HG03159 (cell line): ENCODE measurements at regions not wholly inside any gene's neighbourhood (a gene's known extent, or its start where the extent isn't known, plus 50 kb on each side); places are given as distances from the start of the nearest gene placed in this dataset.
"Not testable (repeated sequence)": the region's sequence is repeated elsewhere in the genome, so short reads cannot be mapped to it uniquely, and the experiment has no call there.

ENCODE experiments used
- ATAC-seq: cut with Tn5 transposase; IDR thresholded peaks from one replicate; pipeline ENCODE4 v1.9.1; 2021; ENCODE audit warnings: mild to moderate bottlenecking, moderate library complexity; ENCODE audit not compliant: unreplicated experiment

DNA sequence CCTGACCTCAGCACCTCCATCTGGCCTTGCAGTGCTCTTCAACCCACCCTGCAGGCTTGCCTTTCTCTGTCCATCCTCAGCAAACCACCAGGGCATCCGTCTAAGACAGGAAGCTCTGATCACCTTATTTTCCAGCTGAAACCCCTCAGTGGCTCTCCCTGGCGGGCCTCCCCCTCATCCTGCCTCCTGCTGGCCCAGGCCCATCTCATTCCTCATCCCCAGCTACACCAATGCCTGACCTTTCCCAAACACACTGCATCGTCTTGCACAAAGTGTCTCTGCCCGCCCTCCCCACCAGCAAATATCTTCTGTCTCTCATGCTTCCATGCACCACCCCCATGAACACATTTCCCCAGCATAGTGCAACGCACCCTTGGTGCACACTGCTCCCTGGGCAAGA, 205.0 kb downstream of the TOMM20 start:
- ATAC-seq, result no peak

DNA sequence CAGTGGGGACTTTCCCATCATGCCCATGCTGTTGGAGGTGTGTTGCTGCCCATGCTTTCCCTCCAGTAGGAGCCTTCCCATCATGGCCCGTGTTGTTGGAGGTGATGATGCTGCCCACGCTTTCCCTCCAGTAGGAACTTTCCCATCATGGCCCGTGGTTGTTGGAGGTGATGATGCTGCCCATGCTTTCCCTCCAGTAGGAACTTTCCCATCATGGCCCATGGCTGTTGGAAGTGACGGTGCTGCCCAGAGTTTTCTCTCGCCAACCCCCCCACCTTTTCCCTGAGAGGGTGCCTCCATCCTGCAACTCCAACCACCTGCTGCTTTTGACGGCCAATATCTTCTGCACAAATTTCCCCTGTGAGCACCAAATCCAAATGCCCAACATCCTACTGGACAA, 205.7 kb downstream of the TOMM20 start:
- no peak for ATAC-seq

DNA sequence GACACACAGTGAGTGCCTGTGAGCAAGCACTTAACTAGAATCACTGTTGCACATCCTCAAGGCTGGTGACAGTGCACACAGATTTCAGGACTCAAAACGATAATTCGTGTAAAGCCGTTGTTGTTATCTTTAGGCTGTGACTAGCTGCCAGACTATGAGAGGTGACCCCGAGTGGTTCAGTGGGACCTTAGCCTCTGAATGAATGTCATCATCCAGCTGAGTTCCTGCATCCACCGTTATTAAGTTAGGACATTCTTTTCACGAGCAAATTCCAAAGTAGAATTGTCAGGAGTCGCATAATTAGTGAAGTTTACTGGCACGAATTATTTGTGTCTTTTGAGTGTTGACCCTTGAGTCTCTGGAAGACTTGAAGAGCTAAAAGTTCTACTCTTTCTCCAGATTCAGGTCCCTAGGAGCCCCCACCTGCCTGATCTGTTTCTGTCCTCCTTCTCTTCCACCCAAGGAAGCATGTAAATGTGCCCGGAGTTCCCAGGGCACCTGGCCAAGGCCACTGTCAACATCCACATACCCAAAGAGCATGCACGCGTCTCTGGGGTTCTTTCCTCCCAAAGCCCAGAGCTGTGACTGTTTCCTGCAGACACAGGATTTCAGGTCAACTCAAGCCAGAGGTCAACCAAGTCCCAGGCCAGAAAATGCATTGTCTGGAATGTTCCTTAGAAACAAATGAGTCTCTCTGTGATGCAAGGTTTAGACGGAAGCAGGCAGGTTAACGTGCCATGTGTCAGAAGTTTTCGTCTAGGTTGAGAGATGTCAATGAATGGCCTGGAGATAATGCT, 207.2 kb downstream of the TOMM20 start:
- no peak for ATAC-seq

DNA sequence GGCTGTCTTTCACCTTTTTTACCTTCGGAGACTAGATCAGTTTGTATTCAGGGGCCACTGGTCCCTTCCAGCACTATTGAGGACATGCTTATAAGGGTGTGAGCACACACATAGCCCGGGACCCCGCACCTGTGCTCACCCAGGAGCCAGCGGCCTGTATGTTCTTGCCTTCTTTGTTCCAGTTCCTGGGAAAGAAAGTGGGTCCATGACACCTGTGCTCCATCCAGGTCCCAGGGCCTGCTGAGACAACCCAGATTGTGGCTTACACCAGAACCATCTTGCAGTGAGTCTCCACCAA, 207.8 kb downstream of the TOMM20 start:
- no peak for ATAC-seq

DNA sequence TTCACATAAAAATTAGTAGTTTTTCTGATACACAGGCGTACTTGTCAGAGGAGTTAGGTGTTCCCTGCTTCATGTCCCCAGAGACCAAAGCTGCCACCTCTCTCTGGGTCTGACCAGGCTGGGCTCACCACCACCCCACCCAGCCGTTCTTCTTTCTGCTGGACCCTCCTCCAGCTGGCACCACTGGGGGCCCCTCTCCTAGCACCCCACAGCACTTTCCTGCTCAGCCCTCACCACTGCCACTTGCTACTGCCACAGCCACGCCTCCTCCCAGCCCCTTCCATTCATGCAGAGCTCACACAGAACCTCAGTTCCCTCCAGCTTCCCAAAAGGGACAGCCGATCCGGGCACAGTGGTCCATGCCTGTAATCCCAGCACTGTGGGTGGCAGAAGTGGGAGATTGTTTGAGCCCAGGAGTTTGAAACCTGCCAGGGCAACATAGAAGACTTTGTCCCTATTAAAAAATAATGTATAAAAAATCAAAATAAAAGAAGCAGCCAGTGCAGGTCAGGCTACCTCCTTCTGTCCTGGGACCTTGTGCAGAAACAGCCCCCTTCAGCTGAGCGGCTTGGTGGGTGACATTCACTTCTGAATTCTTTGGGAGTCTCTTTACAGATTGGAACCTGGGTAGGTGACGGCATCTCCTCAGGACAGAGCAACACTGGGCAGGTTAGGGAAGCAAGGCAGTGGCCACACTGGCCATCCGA, 208.3 kb downstream of the TOMM20 start:
- no peak for ATAC-seq

DNA sequence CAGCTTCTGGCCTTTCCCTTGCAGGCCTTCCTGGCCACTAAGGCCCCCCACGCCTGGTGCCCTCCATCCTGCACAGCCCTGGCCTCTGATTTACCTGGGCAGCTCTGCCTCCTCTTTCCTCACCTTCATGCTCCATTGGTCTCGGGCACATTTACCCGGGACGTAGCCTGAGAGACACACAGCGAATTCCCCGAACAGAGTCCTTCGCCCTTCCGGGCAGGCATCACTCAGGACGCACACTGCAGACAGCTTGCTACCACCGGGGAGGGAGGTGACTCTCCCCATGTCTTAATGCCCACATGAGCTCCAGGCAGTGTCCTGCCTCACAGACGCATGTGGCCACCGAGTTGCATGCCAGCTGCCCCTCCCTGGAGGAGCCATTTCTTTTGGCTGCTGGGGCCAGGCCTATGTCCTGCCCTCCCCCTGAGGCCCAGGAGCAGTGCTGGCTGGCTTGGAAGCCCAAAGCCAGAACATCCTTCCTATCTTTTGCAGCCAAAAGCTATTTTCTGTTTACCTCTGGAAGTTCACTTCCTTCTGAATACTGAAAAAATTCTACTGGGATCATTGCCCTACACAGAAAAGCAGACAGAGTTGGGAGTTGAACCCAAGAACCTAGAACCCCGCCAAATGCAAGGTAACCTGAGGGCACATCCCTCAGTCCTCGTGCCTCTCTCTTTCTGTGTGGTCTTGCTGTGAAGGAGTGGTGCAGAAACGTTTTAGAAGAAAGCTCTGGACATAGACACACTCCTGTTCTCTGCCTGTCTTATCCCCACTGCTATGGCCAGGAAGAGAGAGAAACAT, 209.5 kb downstream of the TOMM20 start:
- ATAC-seq, result no peak

DNA sequence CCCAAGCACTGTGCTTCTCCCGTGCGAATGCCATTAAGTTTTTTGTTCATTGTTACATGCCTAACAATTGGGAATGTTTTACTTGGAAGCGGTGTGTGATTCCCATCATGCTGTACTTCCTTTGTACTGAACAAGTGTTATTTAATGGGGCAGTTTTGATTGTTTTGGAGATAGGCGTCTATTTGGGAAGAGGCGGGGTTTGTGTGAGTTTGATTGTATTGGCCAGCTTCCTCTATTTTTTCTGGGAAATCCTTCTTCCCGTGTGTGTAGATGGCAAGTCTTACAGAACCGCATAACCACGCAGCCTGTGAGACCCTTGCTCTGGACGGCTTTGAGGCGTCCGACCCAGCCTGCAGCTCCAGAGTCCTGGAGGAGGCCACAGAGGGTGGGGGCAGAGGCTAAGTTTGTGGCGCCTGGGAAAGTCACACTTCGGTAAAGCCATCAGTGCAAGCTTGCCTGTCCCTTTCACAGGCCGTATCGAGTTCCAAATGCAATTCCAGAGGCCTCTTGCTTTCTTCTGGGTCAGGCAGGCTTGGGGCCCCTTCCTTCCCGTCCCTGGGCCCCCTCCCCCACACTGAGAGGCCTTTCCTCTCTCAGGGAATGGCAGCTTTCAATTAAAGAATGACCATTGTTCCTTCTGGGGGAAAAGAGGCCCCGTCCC, 210.3 kb downstream of the TOMM20 start:
- no peak for ATAC-seq

DNA sequence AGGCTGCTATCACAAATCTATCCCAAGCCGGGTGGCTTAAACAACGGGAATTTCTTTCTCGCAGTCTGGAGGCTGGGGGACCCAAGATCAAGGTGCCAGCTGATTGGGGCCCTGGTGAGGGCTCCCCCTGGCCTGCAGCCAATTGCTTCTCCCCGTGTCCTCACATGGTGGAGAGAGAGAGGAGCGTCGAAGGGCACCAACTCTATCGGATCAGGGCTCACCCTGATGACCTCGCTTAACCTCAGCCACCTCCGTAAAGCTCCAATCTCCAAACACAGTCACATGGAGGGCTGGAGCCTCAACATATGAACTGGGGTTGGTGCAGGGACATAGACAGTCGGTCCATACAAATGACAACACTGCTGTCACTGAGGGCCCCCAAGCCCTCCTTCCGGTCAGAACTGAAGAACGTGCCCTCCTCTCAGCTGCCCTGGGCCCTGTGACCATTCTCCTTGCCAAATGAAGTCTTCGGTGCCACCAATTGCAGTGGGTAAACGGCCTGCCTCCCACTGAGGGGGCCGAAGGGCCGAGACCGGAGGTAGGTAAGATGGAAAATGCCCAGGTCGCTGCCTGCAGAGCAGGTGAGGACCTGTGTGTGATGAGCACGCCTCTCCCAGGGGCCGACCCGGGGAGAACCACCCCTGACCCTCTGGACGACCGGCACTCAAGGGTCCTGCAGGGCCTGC, 211.0 kb downstream of the TOMM20 start:
- no peak for ATAC-seq

DNA sequence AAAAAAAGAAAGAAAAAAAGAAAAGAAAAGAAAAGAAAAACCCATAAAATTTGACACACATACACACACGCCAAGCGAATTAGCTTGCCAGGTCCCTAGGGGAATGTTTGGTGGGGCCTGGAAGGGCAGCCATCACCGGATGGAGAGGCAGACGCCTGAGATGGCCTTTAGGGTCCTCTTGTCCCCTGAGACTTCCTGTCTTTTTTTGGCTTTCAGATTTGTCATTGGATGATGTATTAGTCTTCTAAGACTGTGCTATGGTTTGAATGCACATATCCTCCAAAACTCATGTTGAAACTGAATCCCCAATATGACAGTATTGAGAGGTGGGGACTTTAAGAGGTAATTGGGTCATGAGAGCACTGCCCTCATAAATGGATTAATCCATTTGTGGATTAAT, 211.8 kb downstream of the TOMM20 start:
- no peak for ATAC-seq

DNA sequence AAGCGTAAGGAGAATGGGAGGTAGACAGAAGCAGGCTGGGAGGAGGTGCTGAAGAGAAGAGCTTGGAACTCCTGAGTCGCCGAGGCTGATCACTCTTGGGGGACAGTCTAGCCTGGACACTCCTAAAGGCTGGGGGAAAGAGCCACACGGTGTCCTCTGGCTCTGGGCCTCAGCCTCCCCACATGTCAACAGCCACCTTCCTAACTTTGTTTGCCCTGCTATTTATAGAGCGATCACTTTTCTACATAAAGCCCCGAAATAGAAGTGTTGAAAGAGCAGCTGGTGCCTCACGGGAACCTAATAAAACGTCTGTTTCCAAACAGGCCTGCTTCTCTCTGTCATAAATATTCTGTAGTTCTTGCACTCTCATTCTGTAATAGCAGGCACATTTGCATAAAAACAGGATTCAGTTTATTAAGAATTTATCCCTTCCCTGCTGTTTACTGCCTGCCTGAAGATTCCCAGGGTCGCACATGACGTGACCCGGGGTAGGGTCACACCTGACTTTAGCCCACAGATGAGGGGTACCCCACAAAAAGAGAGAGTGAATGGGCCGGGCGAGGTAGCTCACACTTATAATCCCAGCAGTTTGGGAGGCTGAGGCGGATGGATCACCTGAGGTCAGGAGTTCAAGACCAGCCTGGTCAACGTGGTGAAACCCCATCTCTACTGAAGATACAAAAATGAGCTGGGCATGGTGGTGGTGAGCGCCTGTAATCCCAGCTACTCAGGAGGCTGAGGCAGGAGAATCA, 212.5 kb downstream of the TOMM20 start:
- ATAC-seq, result no peak

DNA sequence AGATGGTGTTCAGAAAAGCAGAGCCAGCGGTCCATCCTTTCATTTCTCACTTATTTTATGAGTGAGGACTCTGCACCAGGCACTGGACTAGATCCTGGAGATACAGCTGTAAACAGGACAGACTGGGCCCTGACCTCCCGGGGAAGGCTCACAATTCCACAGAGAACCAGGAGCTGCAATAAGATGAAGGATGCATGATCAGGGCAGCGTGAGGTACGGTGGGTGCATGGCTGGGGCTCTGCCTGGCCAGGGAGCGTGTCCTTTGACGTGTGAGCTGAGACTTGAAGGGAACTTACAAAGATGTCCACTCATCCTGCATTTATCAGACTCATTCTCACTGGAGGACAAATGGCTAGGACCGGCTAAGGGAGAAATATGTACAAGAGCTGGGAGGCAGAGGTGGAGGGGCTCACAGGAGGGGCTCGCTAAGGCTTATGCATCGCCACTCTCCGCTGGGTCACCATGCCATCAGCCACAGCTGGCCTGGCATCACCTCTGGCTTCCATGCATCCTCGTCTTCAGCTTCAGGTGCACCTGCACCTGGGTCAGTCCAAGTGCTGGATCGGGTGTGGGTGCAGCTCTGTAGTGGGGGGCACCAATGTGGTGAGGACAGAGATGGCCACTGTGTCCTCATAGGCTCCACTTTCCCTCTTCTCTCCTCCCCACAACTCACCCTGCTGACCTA, 213.9 kb downstream of the TOMM20 start:
- ATAC-seq, result no peak

DNA sequence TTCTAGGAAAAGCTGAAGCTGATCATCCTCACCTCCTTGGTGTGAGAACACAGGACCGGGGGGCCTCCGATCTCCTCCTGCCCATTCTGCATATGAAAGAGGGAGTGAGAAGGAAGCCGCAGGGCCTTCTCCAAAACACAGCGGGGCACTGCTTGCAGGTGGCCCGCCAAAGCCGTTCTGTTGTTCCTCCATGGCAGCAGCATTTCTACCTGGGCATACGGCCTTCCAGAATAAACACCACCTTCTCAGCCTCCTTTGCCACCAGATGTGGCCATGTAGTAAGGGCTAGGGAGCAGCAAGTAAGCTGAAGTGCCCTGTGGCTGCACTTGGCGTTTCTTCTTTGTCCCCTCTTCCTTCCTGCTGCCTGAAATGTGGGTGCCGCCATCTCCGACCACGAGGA, 214.9 kb downstream of the TOMM20 start:
- no peak for ATAC-seq

DNA sequence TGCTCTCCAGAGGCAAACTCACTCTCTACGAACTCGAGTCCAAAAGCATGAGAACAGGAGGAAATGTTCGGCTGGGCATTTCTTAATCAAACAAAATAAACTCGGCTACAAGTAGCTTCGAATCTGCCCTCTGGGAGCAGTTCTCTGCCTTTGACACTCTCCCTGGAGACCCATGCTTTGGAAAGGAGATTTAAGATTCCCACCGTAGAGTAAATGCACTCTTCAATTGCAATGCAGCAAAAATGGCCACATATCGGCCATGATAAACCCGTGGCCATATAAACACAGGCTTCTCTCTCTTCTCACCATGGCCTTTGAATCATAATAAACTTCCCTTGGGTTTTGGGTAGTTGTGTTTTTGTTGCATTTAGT, 215.4 kb downstream of the TOMM20 start:
- no peak for ATAC-seq

DNA sequence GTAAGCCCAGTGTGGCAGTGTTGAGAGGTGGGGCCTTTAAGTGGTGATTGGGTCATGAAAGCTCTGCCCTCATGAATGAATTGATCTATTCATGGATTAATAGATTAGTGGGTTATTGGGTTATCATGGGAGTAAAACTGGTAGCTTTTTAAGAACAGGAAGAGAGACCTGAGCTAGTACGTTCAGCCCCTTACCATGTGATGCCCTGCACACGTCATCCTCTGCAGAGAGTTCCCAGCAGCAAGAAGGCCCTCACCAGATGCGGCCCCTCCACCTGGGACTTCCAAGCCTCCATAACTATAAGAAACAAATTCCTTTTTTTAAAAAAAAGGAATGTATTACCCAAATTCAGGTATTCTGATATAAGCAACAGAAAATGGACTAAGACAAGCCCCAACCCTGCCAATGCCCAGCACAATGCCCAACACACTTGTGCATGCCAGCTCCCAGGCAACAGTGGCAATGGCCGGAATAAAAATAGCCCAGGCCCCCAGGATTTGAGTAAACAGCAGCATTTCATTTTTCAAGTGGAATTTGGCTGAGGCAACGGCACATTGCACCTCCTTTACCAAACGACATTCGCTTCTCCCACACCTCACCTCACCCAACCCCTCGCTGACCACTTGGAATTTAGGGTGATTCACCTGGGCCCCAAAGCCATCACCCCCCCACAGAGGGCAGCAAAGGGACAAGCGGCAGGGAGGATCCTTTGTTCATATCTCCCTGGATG, 215.9 kb downstream of the TOMM20 start:
- no peak for ATAC-seq

DNA sequence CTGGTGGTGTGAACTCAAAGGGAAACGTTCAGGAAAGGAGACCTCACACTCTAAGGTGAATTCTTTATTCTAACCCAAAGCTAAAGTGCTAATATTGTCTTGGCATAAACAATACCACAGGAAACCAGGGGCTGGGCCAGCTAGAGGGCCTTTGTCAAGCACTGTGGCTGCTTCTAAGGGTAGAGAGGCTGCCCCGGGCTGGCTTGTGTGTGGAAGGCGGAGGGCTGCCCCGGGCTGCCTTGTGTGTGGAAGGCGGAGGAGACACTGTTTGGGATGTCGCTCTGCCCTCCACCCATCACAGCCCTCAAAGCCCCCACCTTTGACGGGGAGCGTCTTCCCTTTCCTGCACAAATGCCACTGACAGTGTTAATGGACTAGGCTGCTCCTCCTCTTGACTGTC, 216.8 kb downstream of the TOMM20 start:
- ATAC-seq, result no peak

DNA sequence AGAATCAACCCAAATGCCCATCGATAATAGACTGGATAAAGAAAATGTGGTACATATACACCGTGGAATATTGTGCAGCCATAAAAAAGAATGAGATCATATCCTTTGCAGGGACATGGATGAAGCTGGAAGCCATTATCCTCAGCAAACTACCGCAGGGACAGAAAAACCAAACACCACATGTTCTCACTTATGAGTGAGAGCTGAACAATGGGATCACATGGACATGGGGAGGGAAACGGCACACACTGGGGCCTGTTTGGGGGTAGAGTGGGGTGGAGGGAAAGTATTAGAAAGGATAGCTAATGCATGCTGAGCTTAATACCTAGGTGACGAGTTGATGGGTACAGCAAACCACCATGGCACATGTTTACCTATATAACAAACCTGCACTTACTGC, 217.5 kb downstream of the TOMM20 start:
- ATAC-seq, result not testable (repeated sequence)

DNA sequence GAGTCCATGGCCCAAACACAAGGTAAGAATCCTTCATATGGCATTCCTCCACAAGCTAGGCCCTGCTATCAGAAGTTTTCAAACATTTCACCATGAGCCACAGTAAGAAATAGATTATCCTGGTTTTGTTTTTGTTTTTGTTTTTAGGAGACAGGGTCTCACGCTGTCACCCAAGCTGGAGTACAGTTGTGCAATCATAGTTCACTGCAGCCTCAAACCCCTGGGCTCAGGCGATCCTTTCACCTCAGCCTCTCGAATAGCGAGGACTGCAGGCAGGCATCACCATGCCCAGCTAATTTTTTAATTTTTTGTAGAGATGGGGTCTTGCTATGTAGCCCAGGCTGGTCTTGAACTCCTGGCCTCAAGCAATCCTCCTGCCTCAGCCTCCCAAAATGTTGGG, 218.8 kb downstream of the TOMM20 start:
- ATAC-seq, result no peak

DNA sequence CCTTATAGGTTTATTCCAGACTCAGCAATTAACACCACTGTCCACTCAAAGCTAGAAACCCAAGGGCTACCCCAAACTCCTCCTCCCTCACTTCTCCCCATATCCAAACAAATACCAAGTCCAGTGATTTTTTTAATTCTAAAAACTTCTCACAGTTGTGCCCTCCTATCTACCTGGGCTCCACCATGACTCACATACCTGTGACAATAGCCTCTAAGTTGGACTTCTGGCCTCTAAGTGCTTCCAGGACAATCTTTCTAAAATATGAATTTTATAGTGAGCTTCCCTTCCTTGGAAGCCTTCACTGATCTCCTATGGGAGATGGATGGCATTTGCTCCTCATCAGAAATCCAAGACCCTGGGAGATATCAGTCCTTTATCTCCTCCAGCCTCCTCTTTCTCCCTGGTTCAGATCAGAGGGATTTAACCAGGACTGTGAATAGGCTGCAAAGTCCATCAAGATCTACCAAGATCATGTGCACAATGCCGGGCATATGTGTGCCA, 219.3 kb downstream of the TOMM20 start:
- ATAC-seq, result no peak

DNA sequence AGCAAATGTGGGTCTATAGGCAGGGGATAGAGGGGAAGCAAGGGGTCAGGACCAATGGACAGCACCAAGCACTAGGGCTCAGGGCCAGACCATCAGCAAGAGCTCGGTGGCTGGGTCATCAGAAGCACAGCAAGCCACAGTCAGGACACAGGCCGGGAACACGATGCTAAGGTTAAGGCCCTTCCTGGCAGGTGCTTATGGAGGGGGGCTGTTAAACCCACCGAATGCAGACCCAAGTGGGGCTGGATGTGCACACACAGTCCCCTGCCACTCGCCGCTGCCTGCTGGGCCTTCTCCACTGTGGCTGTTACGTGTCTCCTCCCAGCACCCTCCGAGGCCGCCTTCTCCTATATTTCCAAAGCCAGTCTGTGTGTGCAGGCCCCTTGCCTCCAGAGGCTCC, 220.1 kb downstream of the TOMM20 start:
- ATAC-seq, result no peak
